IMR-90 (cell line): ENCODE measurements at regions not wholly inside any gene's neighbourhood (a gene's known extent, or its start where the extent isn't known, plus 50 kb on each side); places are given as distances from the start of the nearest gene placed in this dataset.

Experiments used
- CEBPB ChIP-seq: IDR thresholded peaks from 2 replicates; pipeline ENCODE4 v1.6.1; 2012; ENCODE audit warnings: low read depth, low read length, improper control_type of control experiment
- CHD1 ChIP-seq: IDR thresholded peaks from 2 replicates; pipeline ENCODE4 v1.6.1; 2012; ENCODE audit warnings: low read depth, low read length, improper control_type of control experiment
- ELK1 ChIP-seq: fragments of 150-350 bp; IDR thresholded peaks from 2 replicates; pipeline ENCODE4 v1.6.1; 2016; ENCODE audit warnings: low read depth, mild to moderate bottlenecking, low read length, moderate library complexity, borderline replicate concordance
- FOS ChIP-seq: fragments of 150-350 bp; IDR thresholded peaks from 2 replicates; pipeline ENCODE4 v1.6.1; 2016; ENCODE audit warnings: low read depth, low read length
- MAZ ChIP-seq: IDR thresholded peaks from 2 replicates; pipeline ENCODE4 v1.6.1; 2012; ENCODE audit warnings: low read depth, mild to moderate bottlenecking, low read length, improper control_type of control experiment, moderate library complexity, borderline replicate concordance
- MXI1 ChIP-seq: IDR thresholded peaks from 2 replicates; pipeline ENCODE4 v1.6.1; 2012; ENCODE audit warnings: low read depth, mild to moderate bottlenecking, low read length, moderate library complexity, borderline replicate concordance
- POLR2A ChIP-seq: IDR thresholded peaks from 2 replicates; pipeline ENCODE4 v1.6.1; 2012; ENCODE audit warnings: mild to moderate bottlenecking, low read depth, low read length
- RAD21 ChIP-seq: IDR thresholded peaks from 2 replicates; pipeline ENCODE4 v1.6.1; 2012; ENCODE audit warnings: low read length, improper control_type of control experiment
- RCOR1 ChIP-seq: IDR thresholded peaks from 2 replicates; pipeline ENCODE4 v1.6.1; 2012; ENCODE audit warnings: mild to moderate bottlenecking, low read length, improper control_type of control experiment; ENCODE audit not compliant: insufficient replicate concordance
- RFX5 ChIP-seq: IDR thresholded peaks from 2 replicates; pipeline ENCODE4 v1.8.0; 2012; ENCODE audit warnings: low read depth, mild to moderate bottlenecking, low read length, moderate library complexity
- SMC3 ChIP-seq: fragments of 150-350 bp; IDR thresholded peaks from 2 replicates; pipeline ENCODE4 v1.6.1; 2016; ENCODE audit warnings: low read depth, mild to moderate bottlenecking, antibody characterized with exemption, low read length, moderate library complexity
- TF ChIP-seq, protein P1 (sequence below): conservative IDR thresholded peaks from 2 replicates; pipeline ENCODE4 v1.5.1; 2012; ENCODE audit warnings: mild to moderate bottlenecking, low read depth, low read length, improper control_type of control experiment
- TF ChIP-seq, protein P2 (sequence below): fragments of 150-350 bp; IDR thresholded peaks from 2 replicates; pipeline ENCODE4 v1.6.1; 2017; ENCODE audit warnings: mild to moderate bottlenecking, antibody characterized with exemption, low read length, low read depth

GRCh38 chr12:29025937-29026336 lies 123.1 kb upstream of the FAR2 start:
- TF ChIP-seq, protein P1, sequence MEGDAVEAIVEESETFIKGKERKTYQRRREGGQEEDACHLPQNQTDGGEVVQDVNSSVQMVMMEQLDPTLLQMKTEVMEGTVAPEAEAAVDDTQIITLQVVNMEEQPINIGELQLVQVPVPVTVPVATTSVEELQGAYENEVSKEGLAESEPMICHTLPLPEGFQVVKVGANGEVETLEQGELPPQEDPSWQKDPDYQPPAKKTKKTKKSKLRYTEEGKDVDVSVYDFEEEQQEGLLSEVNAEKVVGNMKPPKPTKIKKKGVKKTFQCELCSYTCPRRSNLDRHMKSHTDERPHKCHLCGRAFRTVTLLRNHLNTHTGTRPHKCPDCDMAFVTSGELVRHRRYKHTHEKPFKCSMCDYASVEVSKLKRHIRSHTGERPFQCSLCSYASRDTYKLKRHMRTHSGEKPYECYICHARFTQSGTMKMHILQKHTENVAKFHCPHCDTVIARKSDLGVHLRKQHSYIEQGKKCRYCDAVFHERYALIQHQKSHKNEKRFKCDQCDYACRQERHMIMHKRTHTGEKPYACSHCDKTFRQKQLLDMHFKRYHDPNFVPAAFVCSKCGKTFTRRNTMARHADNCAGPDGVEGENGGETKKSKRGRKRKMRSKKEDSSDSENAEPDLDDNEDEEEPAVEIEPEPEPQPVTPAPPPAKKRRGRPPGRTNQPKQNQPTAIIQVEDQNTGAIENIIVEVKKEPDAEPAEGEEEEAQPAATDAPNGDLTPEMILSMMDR: no peak
- no peak for TF ChIP-seq RCOR1
- no peak for TF ChIP-seq POLR2A
- no peak for TF ChIP-seq CEBPB
- TF ChIP-seq RAD21: no peak
- no peak for TF ChIP-seq SMC3
- no peak for TF ChIP-seq FOS
- no peak for TF ChIP-seq CHD1
- no peak for TF ChIP-seq MXI1
- no peak for TF ChIP-seq ELK1
- TF ChIP-seq, protein P2, sequence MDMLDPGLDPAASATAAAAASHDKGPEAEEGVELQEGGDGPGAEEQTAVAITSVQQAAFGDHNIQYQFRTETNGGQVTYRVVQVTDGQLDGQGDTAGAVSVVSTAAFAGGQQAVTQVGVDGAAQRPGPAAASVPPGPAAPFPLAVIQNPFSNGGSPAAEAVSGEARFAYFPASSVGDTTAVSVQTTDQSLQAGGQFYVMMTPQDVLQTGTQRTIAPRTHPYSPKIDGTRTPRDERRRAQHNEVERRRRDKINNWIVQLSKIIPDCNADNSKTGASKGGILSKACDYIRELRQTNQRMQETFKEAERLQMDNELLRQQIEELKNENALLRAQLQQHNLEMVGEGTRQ: no peak
- no peak for TF ChIP-seq RFX5
- TF ChIP-seq MAZ: no peak
